GM19467 (cell line): ENCODE measurements at regions not wholly inside any gene's neighbourhood (a gene's known extent, or its start where the extent isn't known, plus 50 kb on each side); places are given as distances from the start of the nearest gene placed in this dataset.

ENCODE experiments used
- ATAC-seq: cut with Tn5 transposase; IDR thresholded peaks from one replicate; pipeline ENCODE4 v1.9.1; 2021; ENCODE audit warnings: mild to moderate bottlenecking, moderate library complexity; ENCODE audit not compliant: unreplicated experiment

GRCh38 chr2:156837635-156838370 lies 401.6 kb downstream of the GPD2 start:
- no peak for ATAC-seq

DNA sequence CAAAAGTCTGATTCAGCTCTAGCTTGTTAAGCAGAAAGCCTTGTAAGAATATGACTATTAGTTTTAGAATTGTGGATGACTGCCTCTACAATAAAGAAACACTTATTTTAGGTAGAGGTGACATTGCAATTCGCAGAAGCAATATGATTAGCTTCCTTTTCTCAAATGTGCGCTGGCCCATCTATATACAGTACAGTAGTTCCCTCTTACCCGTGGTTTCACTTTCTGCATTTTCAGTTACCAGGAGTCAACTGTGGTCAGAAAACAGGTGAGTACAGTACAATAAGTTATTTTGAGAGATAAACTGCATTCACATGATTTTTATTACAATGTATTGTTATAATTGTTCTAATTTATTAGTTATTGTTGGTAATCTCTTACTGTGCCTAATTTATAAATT lies 405.1 kb downstream of the GPD2 start:
- ATAC-seq: no peak

GRCh38 chr2:156845806-156846558 lies 409.8 kb downstream of the GPD2 start:
- ATAC-seq: no peak

DNA sequence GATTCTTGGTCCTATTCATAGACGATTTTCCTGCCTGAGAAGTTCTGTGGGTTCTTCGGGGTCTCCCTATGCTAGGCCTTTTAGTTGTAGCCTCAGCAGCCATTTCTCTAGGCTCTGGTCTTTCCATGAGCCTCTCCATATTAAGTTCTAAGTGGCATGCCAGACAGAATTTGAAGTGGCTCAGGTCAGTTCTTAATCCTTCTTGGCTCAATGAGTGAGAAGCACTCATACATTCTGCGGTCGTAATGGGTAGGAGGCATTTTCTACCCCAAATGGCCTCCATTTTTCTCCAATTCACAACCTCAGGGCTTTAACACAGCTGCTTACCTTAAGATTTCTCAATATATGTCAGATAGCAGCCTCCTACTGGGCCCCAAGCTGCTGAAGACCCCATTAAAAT lies 405.3 kb upstream of the GALNT5 start:
- no peak for ATAC-seq

- no peak for ATAC-seq
Observed at GRCh38 chr2:156852681-156853080, 404.8 kb upstream of the GALNT5 start.

DNA sequence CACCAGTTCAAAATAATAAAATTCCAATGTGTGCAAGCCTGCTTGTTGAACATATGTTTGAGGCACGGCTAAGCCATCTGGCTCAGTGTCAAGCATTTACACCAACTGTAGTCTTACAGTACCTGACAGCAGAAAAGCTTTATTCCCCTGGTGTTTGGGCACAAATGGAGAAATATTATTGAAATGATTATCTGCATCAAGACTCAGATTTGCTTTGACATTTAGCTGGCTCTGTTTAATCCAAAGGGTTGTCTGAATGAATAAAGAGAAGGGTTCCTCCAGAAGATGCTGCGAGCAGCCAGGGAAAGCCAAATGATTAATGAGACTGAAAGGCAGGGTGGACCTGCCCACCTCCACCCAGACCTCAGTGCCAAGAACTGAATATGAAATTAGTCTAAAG lies 393.2 kb upstream of the GALNT5 start:
- no peak for ATAC-seq

GRCh38 chr2:156864753-156865152 lies 392.8 kb upstream of the GALNT5 start:
- no peak for ATAC-seq

DNA sequence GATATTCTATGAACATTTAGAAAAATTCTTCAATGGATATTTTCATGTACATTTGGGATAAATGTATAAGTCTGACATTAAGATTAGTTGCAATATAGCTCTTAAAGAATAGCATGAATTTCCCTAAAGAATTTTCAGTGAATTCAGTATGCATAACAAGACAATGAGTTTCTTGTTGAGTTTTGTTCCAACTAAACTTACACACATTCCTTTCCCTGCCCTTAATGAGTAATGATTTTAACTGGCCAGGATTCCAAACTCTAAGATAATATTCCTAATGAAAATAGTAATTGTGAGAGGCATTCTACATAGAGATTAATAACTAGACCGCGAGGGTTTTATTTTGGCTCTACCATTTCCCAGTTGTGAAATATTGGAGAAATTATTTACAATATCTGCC lies 390.3 kb upstream of the GALNT5 start:
- no peak for ATAC-seq

GRCh38 chr2:156874707-156875106 lies 382.8 kb upstream of the GALNT5 start:
- no peak for ATAC-seq

- ATAC-seq: no peak
Observed at GRCh38 chr2:156883804-156884203, 373.7 kb upstream of the GALNT5 start.

DNA sequence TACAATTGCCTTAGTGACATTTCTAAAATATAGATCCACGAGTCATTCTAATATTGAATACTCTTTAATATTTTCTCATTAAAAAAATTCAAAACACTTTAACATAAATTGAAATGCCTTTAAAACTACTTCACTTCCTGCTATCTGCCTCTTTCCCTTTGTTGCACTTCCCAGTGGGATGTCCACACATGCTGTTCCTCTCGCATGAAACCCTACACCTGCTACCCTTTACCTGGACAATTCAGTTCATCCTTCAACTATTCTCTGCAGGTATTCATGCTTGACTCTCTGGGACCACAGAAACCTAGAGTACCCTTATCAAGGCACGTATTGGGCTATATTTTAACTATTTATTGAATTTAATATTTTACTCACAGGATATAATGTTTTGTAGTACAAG lies 373.3 kb upstream of the GALNT5 start:
- no peak for ATAC-seq

- no peak for ATAC-seq
Observed at GRCh38 chr2:156890529-156891148, 366.9 kb upstream of the GALNT5 start.

DNA sequence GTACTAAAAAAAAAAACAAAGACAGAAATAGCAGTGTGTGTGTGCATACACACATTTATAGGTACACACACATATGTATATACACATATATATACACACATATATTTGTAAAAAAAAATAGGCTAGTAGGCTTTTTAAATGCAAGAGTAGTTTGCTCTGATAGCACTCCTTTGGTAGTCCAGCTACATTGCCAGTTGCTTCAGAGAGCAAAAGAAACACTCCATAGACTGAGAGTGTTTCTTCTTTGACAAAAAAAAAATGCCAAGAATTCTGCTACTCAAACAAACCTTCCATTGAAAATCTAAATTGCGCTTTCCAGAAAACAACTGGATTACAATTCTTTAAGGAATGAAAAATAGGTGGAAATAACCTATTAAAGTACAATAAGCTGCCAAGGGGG lies 365.9 kb upstream of the GALNT5 start:
- no peak for ATAC-seq

GRCh38 chr2:156892467-156893281 lies 364.8 kb upstream of the GALNT5 start:
- peak; percentile 38 for ATAC-seq

DNA sequence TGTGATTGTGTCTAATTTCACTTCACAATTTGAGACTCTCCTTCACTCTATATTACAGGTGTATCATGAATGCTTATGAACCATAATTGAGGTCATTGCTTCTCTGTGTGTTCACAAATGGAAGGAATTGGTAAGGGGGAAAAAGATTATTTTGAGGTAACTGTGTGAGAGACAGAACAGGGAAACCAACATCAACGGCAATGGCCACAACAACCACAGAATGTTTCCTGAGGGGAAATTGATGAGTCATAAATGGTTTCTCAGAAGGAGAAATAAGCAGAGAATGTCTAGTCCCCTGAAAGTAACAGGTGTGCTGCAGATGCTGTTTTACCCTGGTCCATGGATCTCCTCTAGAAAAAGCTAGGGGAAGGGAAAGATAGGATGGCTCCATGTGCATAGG lies 361.2 kb upstream of the GALNT5 start:
- peak; percentile 95 for ATAC-seq

GRCh38 chr2:156897548-156897947 lies 360.0 kb upstream of the GALNT5 start:
- no peak for ATAC-seq

GRCh38 chr2:156901373-156902031 lies 356.0 kb upstream of the GALNT5 start:
- no peak for ATAC-seq

GRCh38 chr2:156903335-156903734 lies 354.2 kb upstream of the GALNT5 start:
- no peak for ATAC-seq

DNA sequence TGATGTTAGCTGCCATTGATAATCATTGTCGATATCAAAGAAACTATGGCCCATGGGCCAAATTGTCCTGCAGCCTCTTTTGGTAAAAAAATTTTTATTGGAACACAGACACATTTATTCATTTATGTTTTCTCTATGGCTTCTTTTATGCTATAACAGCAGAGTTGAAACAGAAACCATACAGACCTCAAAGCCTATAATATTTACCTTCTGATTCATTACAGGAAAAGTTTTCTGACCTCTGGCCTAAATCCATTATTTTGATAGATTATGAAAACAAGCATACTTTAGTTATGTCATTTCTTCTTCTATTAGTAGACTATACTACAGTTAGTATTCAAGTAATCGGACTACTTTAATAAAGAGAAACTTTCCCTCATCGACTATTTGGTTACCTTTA lies 349.7 kb upstream of the GALNT5 start:
- ATAC-seq: no peak

DNA sequence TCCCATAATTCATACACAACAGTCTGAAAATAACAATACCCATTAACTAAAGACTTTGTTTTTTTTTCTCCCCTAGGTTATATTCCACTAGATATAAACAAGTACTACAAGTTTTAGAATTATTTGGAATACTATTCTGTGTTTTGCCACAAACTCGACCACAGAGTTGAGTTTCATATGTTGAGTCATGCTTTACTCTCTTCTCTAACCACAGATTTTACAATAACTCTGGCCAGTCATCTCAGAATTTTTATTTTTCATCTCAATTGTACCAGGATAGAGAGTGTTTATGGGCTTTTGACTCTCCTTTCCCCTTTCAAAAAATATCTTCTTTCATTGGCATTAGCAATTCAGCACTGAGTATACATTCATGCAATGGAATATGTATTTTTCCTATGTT lies 348.7 kb upstream of the GALNT5 start:
- ATAC-seq: peak; percentile 66

DNA sequence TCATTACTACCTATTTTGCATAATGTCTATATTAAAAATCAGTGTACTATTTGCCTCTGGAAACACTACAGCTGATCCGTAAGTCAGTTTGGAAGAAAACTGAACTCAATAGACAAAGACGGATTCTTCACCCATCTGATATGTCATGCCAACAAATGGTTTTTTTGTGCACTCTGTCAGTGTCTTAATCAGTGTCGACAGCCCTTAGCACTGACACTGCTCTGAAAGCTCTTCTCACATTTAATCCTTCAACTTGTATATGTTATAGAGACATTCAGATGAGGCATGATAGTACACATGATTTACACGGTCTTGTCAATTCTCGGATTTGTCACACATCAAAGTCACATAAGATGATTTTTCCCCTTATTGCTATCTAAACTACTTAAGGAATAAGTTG lies 347.5 kb upstream of the GALNT5 start:
- ATAC-seq: no peak
